ENCODE measurements at regions not wholly inside any gene's neighbourhood (a gene's known extent, or its start where the extent isn't known, plus 50 kb on each side); places are given as distances from the start of the nearest gene placed in this dataset.

- TF ChIP-seq CTCF (IDR thresholded peaks at IDR 0.05): no peak
- no peak for TF ChIP-seq POLR2A (IDR thresholded peaks at IDR 0.05)
These were observed 1094.6 kb upstream of the ADGRL4 start for GRCh38 chr1:80101159-80101558.
